Activated naive CD4-positive, alpha-beta T cell treated with anti-CD3 and anti-CD28 coated beads for 36 hours (primary cell): ENCODE measurements at regions not wholly inside any gene's neighbourhood (a gene's known extent, or its start where the extent isn't known, plus 50 kb on each side); places are given as distances from the start of the nearest gene placed in this dataset.

Experiments used
- CTCF ChIA-PET: fragments of 350-600 bp; sonication (Branson Sonifier 250); formaldehyde crosslinking; loops from one replicate; lab custom pipeline; 2021; ENCODE audit warnings: antibody characterized with exemption; lab: Charles Lee
- DNase-seq: peaks from one replicate; pipeline ENCODE4 v3.0.0-alpha.2; 2020
- H3K27ac Mint-ChIP-seq: one replicate; pipeline ENCODE4 v1.8.0; 2021; ENCODE audit warnings: mild to moderate bottlenecking, mixed read lengths
- H3K27me3 Mint-ChIP-seq: one replicate; pipeline ENCODE4 v1.8.0; 2021; ENCODE audit warnings: low read depth, mixed read lengths
- H3K36me3 Mint-ChIP-seq: one replicate; pipeline ENCODE4 v1.8.0; 2021; ENCODE audit warnings: low read depth, mixed read lengths
- H3K4me1 Mint-ChIP-seq: one replicate; pipeline ENCODE4 v1.8.0; 2021; ENCODE audit warnings: low read depth, mixed read lengths
- H3K4me3 Mint-ChIP-seq: one replicate; pipeline ENCODE4 v1.8.0; 2021; ENCODE audit warnings: mild to moderate bottlenecking, moderate library complexity, mixed read lengths
- H3K9me3 Mint-ChIP-seq: one replicate; pipeline ENCODE4 v1.8.0; 2021; ENCODE audit warnings: mixed read lengths
- intact Hi-C: fragments of 100-400 bp; cut with micrococcal nuclease; formaldehyde crosslinking; loops from one replicate; pipeline ENCODE4 v1.15.1; 2023

- Mint-ChIP-seq H3K36me3 (no peaks in the 10 kb centered on the region), H3K4me3 (no peak overlapping the region), H3K4me1 (no peaks in the 10 kb centered on the region), H3K27me3 (no peaks in the 10 kb centered on the region), H3K9me3 (no peaks in the 10 kb centered on the region), H3K27ac (no peak overlapping the region)
- no peak for DNase-seq
- intact Hi-C loops, result no loop called here
- CTCF ChIA-PET, result no interaction called here
Measured at GRCh38 chr6:115796061-115796460, 264.6 kb downstream of the FRK start.

DNA sequence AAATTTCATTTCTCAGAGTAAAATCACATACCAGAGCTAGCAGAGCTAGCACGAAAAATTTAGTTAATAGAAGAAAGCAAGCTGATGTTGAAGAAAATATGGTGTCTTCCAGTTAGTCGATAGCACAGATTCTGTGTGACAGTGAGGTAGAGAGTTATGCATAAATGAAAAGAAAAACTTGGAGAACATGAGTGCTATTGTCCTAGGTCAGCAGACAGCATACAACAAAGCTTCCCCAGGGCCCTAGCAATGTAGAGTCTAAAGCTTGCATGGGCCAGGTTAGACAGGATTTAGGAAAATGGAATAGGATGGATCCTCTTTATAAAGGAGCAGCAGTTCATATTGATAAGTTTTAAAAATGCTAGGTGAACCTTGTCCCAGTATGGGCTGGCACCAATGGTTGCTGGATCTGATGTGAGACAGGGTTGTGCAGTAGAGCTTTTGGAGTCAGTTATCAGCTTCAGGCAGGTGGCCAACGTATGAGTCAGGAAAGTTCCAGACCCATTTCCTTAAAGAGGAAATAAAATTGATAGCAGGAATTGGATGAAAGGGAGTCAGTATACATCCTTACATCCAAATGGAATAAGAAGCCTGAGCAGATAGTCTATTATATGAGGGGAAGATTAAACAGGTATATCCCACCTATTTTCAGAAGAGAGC, 277.2 kb downstream of the FRK start:
- Mint-ChIP-seq H3K27me3 (no peaks in the 10 kb centered on the region), H3K9me3 (peaks cover 1% of the 10 kb centered on the region), H3K27ac (no peak overlapping the region), H3K4me1 (no peaks in the 10 kb centered on the region), H3K36me3 (no peaks in the 10 kb centered on the region), H3K4me3 (no peak overlapping the region)
- intact Hi-C loops, result no loop called here
- CTCF ChIA-PET, result no interaction called here
- DNase-seq, result no peak

DNA sequence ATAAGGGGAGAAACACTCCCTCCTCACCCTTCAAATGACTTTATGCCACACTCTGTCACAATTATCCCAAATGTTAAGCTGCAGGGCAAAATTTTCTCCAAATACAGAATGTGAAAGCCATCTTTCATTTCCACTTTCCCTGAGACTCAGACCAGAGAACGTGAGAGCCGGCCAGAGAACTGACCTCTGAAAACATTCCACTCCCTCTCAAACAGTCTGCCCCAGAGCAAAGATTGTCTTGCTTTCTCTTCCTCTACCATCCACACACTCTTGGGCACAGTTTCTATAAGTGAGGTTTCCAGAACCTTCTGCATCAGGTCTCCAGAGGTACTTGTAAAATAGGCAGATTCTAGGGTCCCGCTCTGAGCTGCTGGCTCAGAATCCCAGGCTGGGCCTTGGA, 278.1 kb downstream of the FRK start:
- CTCF ChIA-PET, result interaction anchor here (0.6 kb wide), 1 partner anchor 250 kb away, joined by 3 read pairs; no protein-coding TSS in a partner anchor
- Mint-ChIP-seq H3K27me3 (no peaks in the 10 kb centered on the region), H3K4me3 (no peak overlapping the region), H3K27ac (no peak overlapping the region), H3K4me1 (no peaks in the 10 kb centered on the region), H3K36me3 (no peaks in the 10 kb centered on the region), H3K9me3 (peaks cover 1% of the 10 kb centered on the region)
- intact Hi-C loops, result no loop called here
- DNase-seq, result no peak

DNA sequence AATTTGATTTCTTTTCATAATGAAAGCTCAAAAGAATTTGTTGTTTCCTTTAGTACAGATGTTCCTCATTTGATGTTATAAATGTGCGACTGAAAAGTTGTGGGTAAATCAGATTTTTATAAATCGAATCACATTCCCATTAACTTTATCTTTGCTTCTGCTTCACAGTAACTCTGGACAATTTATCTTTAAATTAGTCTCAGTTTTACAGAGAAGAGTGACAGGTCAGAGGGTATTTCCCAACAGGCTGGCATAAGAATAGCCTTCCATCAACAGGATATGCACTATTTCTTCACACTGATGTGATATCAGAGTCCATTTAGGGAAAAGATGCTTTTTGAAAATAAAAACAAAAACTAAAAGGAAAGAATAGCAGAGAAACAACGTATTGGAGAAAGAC, 286.9 kb downstream of the FRK start:
- Mint-ChIP-seq H3K36me3 (no peaks in the 10 kb centered on the region), H3K4me3 (no peak overlapping the region), H3K27ac (no peak overlapping the region), H3K9me3 (no peaks in the 10 kb centered on the region), H3K27me3 (peaks cover 3% of the 10 kb centered on the region), H3K4me1 (no peaks in the 10 kb centered on the region)
- intact Hi-C loops, result no loop called here
- no peak for DNase-seq
- CTCF ChIA-PET, result no interaction called here

- DNase-seq, result no peak
- no peak overlapping the region for H3K4me3 Mint-ChIP-seq
- H3K9me3 Mint-ChIP-seq, result no peaks in the 10 kb centered on the region
- intact Hi-C loops, result no loop called here
- CTCF ChIA-PET, result no interaction called here
- H3K36me3 Mint-ChIP-seq, result no peaks in the 10 kb centered on the region
- no peak overlapping the region for H3K27ac Mint-ChIP-seq
- no peaks in the 10 kb centered on the region for H3K4me1 Mint-ChIP-seq
- H3K27me3 Mint-ChIP-seq, result peaks cover 3% of the 10 kb centered on the region
Measured at GRCh38 chr6:115770851-115771250, 289.8 kb downstream of the FRK start.

DNA sequence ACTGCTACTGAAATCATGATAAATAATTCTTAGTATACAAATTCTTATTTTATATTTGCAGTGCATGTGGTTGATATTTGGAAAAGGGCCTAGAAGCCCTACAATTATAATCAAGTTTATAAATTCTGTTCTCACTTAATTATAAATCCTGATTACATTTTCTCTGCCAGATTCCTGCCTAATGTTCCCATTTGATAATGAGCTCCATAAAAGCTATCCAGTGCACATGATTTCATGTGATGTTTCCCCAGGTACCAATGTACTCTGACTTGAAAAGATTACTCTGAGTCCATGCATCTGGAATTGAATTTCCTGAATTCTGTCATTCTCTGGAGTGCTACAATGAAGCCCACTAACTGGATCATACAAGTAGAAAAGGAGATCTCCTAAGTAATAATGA, 292.2 kb downstream of the FRK start:
- DNase-seq, result no peak
- H3K9me3 Mint-ChIP-seq, result no peaks in the 10 kb centered on the region
- no peak overlapping the region for H3K4me3 Mint-ChIP-seq
- no peaks in the 10 kb centered on the region for H3K36me3 Mint-ChIP-seq
- H3K4me1 Mint-ChIP-seq, result no peaks in the 10 kb centered on the region
- intact Hi-C loops, result no loop called here
- CTCF ChIA-PET, result no interaction called here
- H3K27me3 Mint-ChIP-seq, result peaks cover 3% of the 10 kb centered on the region
- H3K27ac Mint-ChIP-seq, result no peak overlapping the region

GRCh38 chr6:115767931-115768330, 292.8 kb downstream of the FRK start:
- Mint-ChIP-seq H3K4me1 (no peaks in the 10 kb centered on the region), H3K9me3 (no peaks in the 10 kb centered on the region), H3K27ac (no peak overlapping the region), H3K27me3 (peaks cover 3% of the 10 kb centered on the region), H3K4me3 (no peak overlapping the region), H3K36me3 (no peaks in the 10 kb centered on the region)
- CTCF ChIA-PET, result interaction anchor here (1.0 kb wide), 1 partner anchor 129 kb away, joined by 3 read pairs; no protein-coding TSS in a partner anchor
- intact Hi-C loops, result no loop called here
- no peak for DNase-seq

DNA sequence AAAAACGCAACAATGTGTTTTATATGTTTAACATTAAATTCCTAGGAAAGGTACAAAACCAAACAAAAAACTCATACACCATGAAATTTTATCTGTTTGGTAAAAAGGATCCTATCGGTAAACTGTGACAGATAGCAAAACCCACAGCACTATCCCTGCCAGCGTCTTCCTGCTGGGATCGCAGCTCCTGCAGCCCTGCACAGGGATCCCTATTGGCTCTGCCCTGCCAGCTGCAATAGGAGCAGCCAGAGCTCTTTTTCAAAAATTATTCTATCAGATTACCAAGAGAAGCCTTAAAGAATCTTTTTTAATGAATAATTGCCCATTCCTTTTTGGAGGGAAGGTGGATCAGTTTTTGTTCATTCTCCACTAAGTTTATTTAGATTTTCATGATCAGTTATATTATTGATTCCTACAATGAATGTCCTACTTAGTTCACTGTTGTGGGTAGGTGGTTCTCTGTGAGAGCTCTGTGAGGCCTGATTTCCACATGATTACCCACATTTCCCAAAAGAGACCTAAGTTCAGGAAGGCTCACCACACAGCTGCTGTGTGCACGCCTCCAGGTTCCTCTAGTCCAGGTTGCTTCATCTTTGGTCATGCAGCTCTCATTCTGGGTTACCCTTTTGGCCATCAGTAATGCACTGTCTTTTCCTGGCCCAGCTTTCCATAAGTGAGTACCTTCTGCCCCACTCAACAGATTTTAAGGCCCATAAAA, 293.8 kb downstream of the FRK start:
- CTCF ChIA-PET, result interaction anchor here (0.6 to 1.0 kb wide), 2 partner anchors 130 to 296 kb away, joined by 3 to 4 read pairs; no protein-coding TSS in a partner anchor
- peaks cover 3% of the 10 kb centered on the region for H3K27me3 Mint-ChIP-seq
- no peaks in the 10 kb centered on the region for H3K36me3 Mint-ChIP-seq
- no peak overlapping the region for H3K4me3 Mint-ChIP-seq
- H3K27ac Mint-ChIP-seq, result no peak overlapping the region
- intact Hi-C loops, result no loop called here
- no peak for DNase-seq
- H3K9me3 Mint-ChIP-seq, result no peaks in the 10 kb centered on the region
- no peaks in the 10 kb centered on the region for H3K4me1 Mint-ChIP-seq

DNA sequence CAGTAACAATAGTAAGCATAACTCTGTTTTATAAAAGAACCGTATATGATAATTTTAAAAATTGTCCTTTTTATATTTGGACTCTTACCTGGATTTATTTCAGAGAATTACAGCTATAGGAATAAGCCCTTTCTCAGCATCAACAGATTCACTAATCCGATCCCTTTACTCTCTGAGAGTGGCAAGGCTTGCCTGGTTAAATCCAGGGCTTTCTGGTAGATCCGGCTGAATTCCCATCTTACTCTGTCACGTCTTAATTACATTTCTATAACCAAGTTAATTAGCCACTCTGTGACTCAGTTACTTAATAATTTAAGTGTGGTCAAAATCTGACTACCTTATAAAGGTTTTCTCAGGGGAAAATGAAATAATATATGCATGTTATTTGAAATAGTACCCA, 294.7 kb downstream of the FRK start:
- no peak overlapping the region for H3K27ac Mint-ChIP-seq
- no peaks in the 10 kb centered on the region for H3K36me3 Mint-ChIP-seq
- DNase-seq, result no peak
- intact Hi-C loops, result no loop called here
- CTCF ChIA-PET, result no interaction called here
- peaks cover 3% of the 10 kb centered on the region for H3K27me3 Mint-ChIP-seq
- no peaks in the 10 kb centered on the region for H3K4me1 Mint-ChIP-seq
- no peak overlapping the region for H3K4me3 Mint-ChIP-seq
- no peaks in the 10 kb centered on the region for H3K9me3 Mint-ChIP-seq

GRCh38 chr6:115759051-115759450, 301.6 kb downstream of the FRK start:
- no peak overlapping the region for H3K27ac Mint-ChIP-seq
- intact Hi-C loops, result no loop called here
- CTCF ChIA-PET, result no interaction called here
- H3K9me3 Mint-ChIP-seq, result no peaks in the 10 kb centered on the region
- H3K27me3 Mint-ChIP-seq, result no peaks in the 10 kb centered on the region
- H3K4me1 Mint-ChIP-seq, result no peaks in the 10 kb centered on the region
- no peak for DNase-seq
- H3K4me3 Mint-ChIP-seq, result no peak overlapping the region
- H3K36me3 Mint-ChIP-seq, result no peaks in the 10 kb centered on the region

DNA sequence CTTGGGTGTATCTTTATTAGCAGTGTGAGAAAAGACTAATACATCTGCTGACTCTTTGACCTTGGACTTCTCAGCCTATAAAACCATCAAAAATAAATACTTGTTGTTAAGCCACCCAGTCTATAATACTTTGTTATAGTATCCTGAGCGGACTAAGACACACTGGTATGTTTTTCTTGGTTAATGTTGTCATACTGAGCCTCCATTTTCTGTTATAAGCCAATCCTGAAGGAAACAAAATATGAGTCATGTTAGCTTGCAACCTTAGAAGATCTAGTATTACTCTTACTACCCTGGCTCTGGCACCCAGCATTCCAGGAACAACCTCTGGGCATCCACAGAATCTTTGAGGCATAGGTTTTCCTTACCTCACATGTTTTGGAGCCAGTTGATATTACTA, 307.2 kb downstream of the FRK start:
- Mint-ChIP-seq H3K9me3 (no peaks in the 10 kb centered on the region), H3K27me3 (no peaks in the 10 kb centered on the region), H3K4me1 (no peaks in the 10 kb centered on the region), H3K27ac (no peak overlapping the region), H3K36me3 (no peaks in the 10 kb centered on the region), H3K4me3 (no peak overlapping the region)
- no peak for DNase-seq
- intact Hi-C loops, result no loop called here
- CTCF ChIA-PET, result no interaction called here

- no peaks in the 10 kb centered on the region for H3K9me3 Mint-ChIP-seq
- no peak overlapping the region for H3K4me3 Mint-ChIP-seq
- no peaks in the 10 kb centered on the region for H3K36me3 Mint-ChIP-seq
- H3K4me1 Mint-ChIP-seq, result no peaks in the 10 kb centered on the region
- intact Hi-C loops, result no loop called here
- H3K27ac Mint-ChIP-seq, result no peak overlapping the region
- no peak for DNase-seq
- H3K27me3 Mint-ChIP-seq, result no peaks in the 10 kb centered on the region
- CTCF ChIA-PET, result no interaction called here
Measured at GRCh38 chr6:115750946-115751345, 309.7 kb downstream of the FRK start.

- intact Hi-C loops, result no loop called here
- CTCF ChIA-PET, result no interaction called here
- H3K4me1 Mint-ChIP-seq, result no peaks in the 10 kb centered on the region
Measured at GRCh38 chr6:115750292-115750691, 310.4 kb downstream of the FRK start.

More at GRCh38 chr6:115750292-115750691, 310.4 kb downstream of the FRK start:
- no peak for DNase-seq
- H3K4me3 Mint-ChIP-seq, result no peak overlapping the region
- no peaks in the 10 kb centered on the region for H3K36me3 Mint-ChIP-seq
- no peaks in the 10 kb centered on the region for H3K27me3 Mint-ChIP-seq
- H3K9me3 Mint-ChIP-seq, result no peaks in the 10 kb centered on the region
- H3K27ac Mint-ChIP-seq, result no peak overlapping the region
